ENCODE measurements at regions not wholly inside any gene's neighbourhood (a gene's known extent, or its start where the extent isn't known, plus 50 kb on each side); places are given as distances from the start of the nearest gene placed in this dataset.
"Not testable (repeated sequence)": the region's sequence is repeated elsewhere in the genome, so short reads cannot be mapped to it uniquely, and the experiment has no call there.

- Mint-ChIP-seq H3K9me3 (peaks cover 7% of the 10 kb centered on the region), H3K27me3 (ENCODE audit: insufficient read depth) (peaks cover 1% of the 10 kb centered on the region), H3K27ac (no peak overlapping the region), H3K4me3 (no peak overlapping the region), H3K4me1 (ENCODE audit: low read depth) (no peaks in the 10 kb centered on the region), H3K36me3 (ENCODE audit: low read depth) (no peaks in the 10 kb centered on the region)
- no peak for DNase-seq (ENCODE audit: low spot score)
- intact Hi-C loops (cut with micrococcal nuclease) = no loop called here
These were observed 162.9 kb downstream of the ZNF33B start for GRCh38 chr10:42475168-42476098.

DNA sequence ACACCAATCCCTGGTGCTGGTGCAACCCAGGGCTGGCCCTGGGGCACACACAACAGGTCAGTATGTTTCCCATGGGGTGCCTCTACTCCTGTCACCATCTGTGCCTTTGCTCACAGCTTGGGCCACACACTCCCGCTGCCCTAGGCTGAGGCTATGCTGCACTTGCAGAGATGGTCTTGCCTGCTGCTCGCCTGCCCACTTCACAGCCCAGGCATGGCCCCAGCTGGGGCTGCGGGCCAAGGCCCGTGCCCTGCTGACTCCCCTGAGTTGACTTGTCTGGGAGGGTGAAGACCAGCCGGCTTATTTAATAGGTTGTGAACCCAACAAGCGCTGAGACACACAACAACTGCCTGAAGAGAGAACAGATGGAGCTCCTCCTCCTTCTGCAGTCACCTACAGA lies 184.1 kb downstream of the ZNF33B start:
- no peaks in the 10 kb centered on the region for H3K4me1 Mint-ChIP-seq (ENCODE audit: low read depth)
- no peaks in the 10 kb centered on the region for H3K36me3 Mint-ChIP-seq (ENCODE audit: low read depth)
- no peak overlapping the region for H3K4me3 Mint-ChIP-seq
- H3K9me3 Mint-ChIP-seq = peaks cover 37% of the 10 kb centered on the region
- no peak for DNase-seq (ENCODE audit: low spot score)
- H3K27ac Mint-ChIP-seq = no peak overlapping the region
- intact Hi-C loops (cut with micrococcal nuclease) = no loop called here
- H3K27me3 Mint-ChIP-seq (ENCODE audit: insufficient read depth) = no peaks in the 10 kb centered on the region

- Mint-ChIP-seq H3K27ac (no peak overlapping the region), H3K36me3 (ENCODE audit: low read depth) (no peaks in the 10 kb centered on the region), H3K27me3 (ENCODE audit: insufficient read depth) (no peaks in the 10 kb centered on the region), H3K4me3 (no peak overlapping the region), H3K4me1 (ENCODE audit: low read depth) (no peaks in the 10 kb centered on the region), H3K9me3 (peaks cover 11% of the 10 kb centered on the region)
- intact Hi-C loops (cut with micrococcal nuclease) = no loop called here
- no peak for DNase-seq (ENCODE audit: low spot score)
These were observed 207.3 kb downstream of the ZNF33B start for GRCh38 chr10:42431095-42431494.

GRCh38 chr10:42428534-42428933 lies 209.8 kb downstream of the ZNF33B start:
- intact Hi-C loops (cut with micrococcal nuclease) = no loop called here
- H3K9me3 Mint-ChIP-seq = peaks cover 3% of the 10 kb centered on the region
- H3K27ac Mint-ChIP-seq = no peak overlapping the region
- no peaks in the 10 kb centered on the region for H3K27me3 Mint-ChIP-seq (ENCODE audit: insufficient read depth)
- no peaks in the 10 kb centered on the region for H3K36me3 Mint-ChIP-seq (ENCODE audit: low read depth)
- no peak for DNase-seq (ENCODE audit: low spot score)
- no peaks in the 10 kb centered on the region for H3K4me1 Mint-ChIP-seq (ENCODE audit: low read depth)
- no peak overlapping the region for H3K4me3 Mint-ChIP-seq

DNA sequence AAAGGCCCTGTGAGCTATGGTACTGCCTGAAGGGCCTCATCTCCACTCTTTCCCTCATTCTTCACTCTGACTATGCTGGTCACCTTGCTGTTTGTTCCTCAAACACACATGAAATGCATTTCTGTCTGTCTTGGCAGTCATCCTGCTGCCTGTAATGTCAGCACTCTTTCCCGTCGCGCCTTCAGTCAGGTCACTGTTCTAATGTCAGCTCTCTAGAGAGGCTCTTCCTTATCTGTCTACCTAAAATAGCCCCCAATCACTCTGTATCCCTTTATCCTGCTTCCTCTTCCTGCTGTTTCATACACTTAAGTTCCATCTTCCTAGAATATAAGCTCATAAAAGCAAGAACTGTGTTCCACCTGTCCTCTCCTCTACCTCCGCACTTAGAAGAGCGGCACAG lies 215.5 kb downstream of the ZNF33B start:
- H3K27ac Mint-ChIP-seq = no peak overlapping the region
- H3K36me3 Mint-ChIP-seq (ENCODE audit: low read depth) = no peaks in the 10 kb centered on the region
- H3K27me3 Mint-ChIP-seq (ENCODE audit: insufficient read depth) = no peaks in the 10 kb centered on the region
- no peak for DNase-seq (ENCODE audit: low spot score)
- intact Hi-C loops (cut with micrococcal nuclease) = no loop called here
- peaks cover 3% of the 10 kb centered on the region for H3K9me3 Mint-ChIP-seq
- H3K4me3 Mint-ChIP-seq = no peak overlapping the region
- H3K4me1 Mint-ChIP-seq (ENCODE audit: low read depth) = no peaks in the 10 kb centered on the region

DNA sequence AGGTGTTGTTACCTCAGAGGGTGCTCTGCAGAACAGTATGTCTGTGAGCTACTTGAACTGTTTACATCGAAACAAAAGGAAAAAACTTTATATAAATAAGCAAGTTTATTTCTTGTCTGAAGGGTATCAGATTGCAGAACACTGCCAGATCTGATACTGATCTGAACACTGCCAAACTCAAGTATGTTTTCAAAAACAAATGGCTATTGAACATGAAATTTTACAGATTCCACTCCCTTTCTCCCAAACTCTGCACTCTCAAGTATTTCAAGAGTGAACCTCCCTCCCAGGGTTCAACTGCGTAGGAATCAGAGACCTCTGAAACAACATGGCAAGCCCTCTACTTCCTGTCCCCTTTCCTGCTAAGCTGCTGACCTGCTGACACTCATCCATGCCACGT lies 216.6 kb downstream of the ZNF33B start:
- no peak for DNase-seq (ENCODE audit: low spot score)
- H3K27ac Mint-ChIP-seq = no peak overlapping the region
- H3K36me3 Mint-ChIP-seq (ENCODE audit: low read depth) = no peaks in the 10 kb centered on the region
- intact Hi-C loops (cut with micrococcal nuclease) = no loop called here
- no peaks in the 10 kb centered on the region for H3K27me3 Mint-ChIP-seq (ENCODE audit: insufficient read depth)
- no peak overlapping the region for H3K4me3 Mint-ChIP-seq
- H3K4me1 Mint-ChIP-seq (ENCODE audit: low read depth) = no peaks in the 10 kb centered on the region
- H3K9me3 Mint-ChIP-seq = peaks cover 6% of the 10 kb centered on the region

- Mint-ChIP-seq H3K27me3 (ENCODE audit: insufficient read depth) (no peaks in the 10 kb centered on the region), H3K36me3 (ENCODE audit: low read depth) (no peaks in the 10 kb centered on the region), H3K9me3 (peaks cover 7% of the 10 kb centered on the region), H3K27ac (no peak overlapping the region), H3K4me1 (ENCODE audit: low read depth) (no peaks in the 10 kb centered on the region), H3K4me3 (no peak overlapping the region)
- DNase-seq (ENCODE audit: low spot score) = no peak
- intact Hi-C loops (cut with micrococcal nuclease) = no loop called here
These were observed 218.6 kb downstream of the ZNF33B start for GRCh38 chr10:42419789-42420188.

DNA sequence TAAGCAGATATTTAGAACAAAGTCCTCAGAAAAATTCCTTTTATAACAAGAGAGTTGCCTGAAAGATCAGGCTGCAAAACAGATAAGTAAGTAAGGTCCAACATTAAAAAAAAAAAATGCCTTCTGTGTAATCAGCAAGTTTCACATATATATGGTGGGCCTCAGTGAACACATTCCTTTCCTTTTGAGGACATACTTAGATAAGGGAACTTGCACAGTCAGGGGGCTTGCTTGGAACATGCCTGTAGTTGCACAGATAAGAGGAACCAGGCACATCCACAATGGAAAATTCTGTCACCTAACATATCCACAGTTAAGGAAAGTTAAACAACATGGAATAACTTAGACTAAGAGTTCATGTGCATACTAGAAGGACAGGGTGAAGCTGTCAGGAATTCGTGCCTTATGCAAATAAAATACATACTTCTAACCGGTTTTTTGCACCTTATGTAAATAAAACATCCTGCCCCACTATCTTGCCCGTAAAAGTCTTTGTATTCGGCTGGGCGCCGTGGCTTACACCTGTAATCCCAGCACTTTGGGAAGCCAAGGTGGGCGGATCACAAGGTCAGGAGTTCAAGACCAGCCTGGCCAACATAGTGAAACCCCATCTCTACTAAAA lies 257.3 kb downstream of the ZNF33B start:
- no peaks in the 10 kb centered on the region for H3K27me3 Mint-ChIP-seq (ENCODE audit: insufficient read depth)
- no peaks in the 10 kb centered on the region for H3K4me1 Mint-ChIP-seq (ENCODE audit: low read depth)
- intact Hi-C loops (cut with micrococcal nuclease) = no loop called here
- H3K36me3 Mint-ChIP-seq (ENCODE audit: low read depth) = no peaks in the 10 kb centered on the region
- no peak for DNase-seq (ENCODE audit: low spot score)
- H3K27ac Mint-ChIP-seq = no peak overlapping the region
- peaks cover 48% of the 10 kb centered on the region for H3K9me3 Mint-ChIP-seq
- no peak overlapping the region for H3K4me3 Mint-ChIP-seq

GRCh38 chr10:42367532-42368230 lies 270.7 kb downstream of the ZNF33B start:
- intact Hi-C loops (cut with micrococcal nuclease) = no loop called here
- Mint-ChIP-seq H3K4me1 (ENCODE audit: low read depth) (no peaks in the 10 kb centered on the region), H3K27me3 (ENCODE audit: insufficient read depth) (no peaks in the 10 kb centered on the region), H3K9me3 (peaks cover 29% of the 10 kb centered on the region), H3K27ac (no peak overlapping the region), H3K36me3 (ENCODE audit: low read depth) (no peaks in the 10 kb centered on the region), H3K4me3 (no peak overlapping the region)
- DNase-seq (ENCODE audit: low spot score) = no peak

DNA sequence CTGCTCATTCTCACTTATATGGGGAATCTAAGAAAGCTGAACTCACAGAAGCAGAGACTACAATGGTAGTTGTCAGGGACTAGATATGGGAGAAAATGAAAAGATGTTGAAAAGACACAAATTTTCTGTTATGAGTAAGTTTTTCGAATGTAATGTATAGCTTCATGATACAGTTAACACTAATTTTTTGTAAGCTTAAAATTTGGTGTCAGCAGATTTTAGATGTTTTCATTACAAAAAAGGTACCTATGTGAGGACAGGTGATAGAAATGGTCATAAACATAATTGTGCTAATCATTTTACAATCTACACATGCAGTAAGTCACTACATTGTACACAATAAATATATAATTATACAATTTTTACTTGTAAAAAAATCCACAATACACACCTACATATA lies 286.6 kb downstream of the ZNF33B start:
- H3K4me1 Mint-ChIP-seq (ENCODE audit: low read depth) = no peaks in the 10 kb centered on the region
- no peaks in the 10 kb centered on the region for H3K36me3 Mint-ChIP-seq (ENCODE audit: low read depth)
- intact Hi-C loops (cut with micrococcal nuclease) = no loop called here
- H3K27me3 Mint-ChIP-seq (ENCODE audit: insufficient read depth) = no peaks in the 10 kb centered on the region
- no peak overlapping the region for H3K4me3 Mint-ChIP-seq
- H3K27ac Mint-ChIP-seq = no peak overlapping the region
- DNase-seq (ENCODE audit: low spot score) = no peak
- H3K9me3 Mint-ChIP-seq = peaks cover 22% of the 10 kb centered on the region

- H3K9me3 Mint-ChIP-seq = peaks cover 60% of the 10 kb centered on the region
- intact Hi-C loops (cut with micrococcal nuclease); H3K27me3 Mint-ChIP-seq (ENCODE audit: insufficient read depth); H3K27ac Mint-ChIP-seq; H3K4me3 Mint-ChIP-seq; H3K4me1 Mint-ChIP-seq (ENCODE audit: low read depth); DNase-seq (ENCODE audit: low spot score); H3K36me3 Mint-ChIP-seq (ENCODE audit: low read depth): not testable (repeated sequence)
These were observed 301.6 kb downstream of the ZNF33B start for GRCh38 chr10:42336593-42337337.

GRCh38 chr10:42335653-42336296 lies 302.6 kb downstream of the ZNF33B start:
- H3K27ac Mint-ChIP-seq; H3K27me3 Mint-ChIP-seq (ENCODE audit: insufficient read depth); intact Hi-C loops (cut with micrococcal nuclease); H3K4me3 Mint-ChIP-seq; H3K36me3 Mint-ChIP-seq (ENCODE audit: low read depth); DNase-seq (ENCODE audit: low spot score); H3K4me1 Mint-ChIP-seq (ENCODE audit: low read depth): not testable (repeated sequence)
- H3K9me3 Mint-ChIP-seq = peaks cover 65% of the 10 kb centered on the region

All from activated T-helper 1 cell treated with anti-CD3 and anti-CD28 coated beads, Interleukin-12 subunit alpha, Interleukin-12 subunit beta, Interleukin-2, Interleukin-4 antibody, amounts not matched to agents 30 ng/mL and 10 ng/mL and 1 ng/mL, durations not matched to agents 14 hours and 24 hours and 36 hours (primary cell).